ENCODE measurements at regions not wholly inside any gene's neighbourhood (a gene's known extent, or its start where the extent isn't known, plus 50 kb on each side); places are given as distances from the start of the nearest gene placed in this dataset.

- no peak for FAIRE-seq
- no peak for DNase-seq (ENCODE audit: insufficient read length, low spot score)
- no peak for TF ChIP-seq POLR2A (IDR thresholded peaks at IDR 0.05; ENCODE audit: low read depth, low read length)
These were observed 133.4 kb downstream of the ESM1 start for GRCh38 chr5:54852007-54852406.

- no peak for TF ChIP-seq POLR2A (IDR thresholded peaks at IDR 0.05; ENCODE audit: low read depth, low read length)
- no peak for DNase-seq (ENCODE audit: insufficient read length, low spot score)
- no peak for FAIRE-seq
These were observed 133.9 kb downstream of the ESM1 start for GRCh38 chr5:54851449-54851848.

GRCh38 chr5:54848581-54848980 is 136.8 kb downstream of the ESM1 start:
- FAIRE-seq = no peak
- TF ChIP-seq POLR2A (IDR thresholded peaks at IDR 0.05; ENCODE audit: low read depth, low read length) = no peak
- DNase-seq (ENCODE audit: insufficient read length, low spot score) = no peak

GRCh38 chr5:54845567-54845941 is 139.8 kb downstream of the ESM1 start:
- DNase-seq (ENCODE audit: insufficient read length, low spot score) (no peak), FAIRE-seq (peak; percentile 20)
- no peak for TF ChIP-seq POLR2A (IDR thresholded peaks at IDR 0.05; ENCODE audit: low read depth, low read length)

- DNase-seq (ENCODE audit: insufficient read length, low spot score) = no peak
- TF ChIP-seq POLR2A (IDR thresholded peaks at IDR 0.05; ENCODE audit: low read depth, low read length) = no peak
- FAIRE-seq = no peak
These were observed 140.4 kb downstream of the ESM1 start for GRCh38 chr5:54844905-54845566.

GRCh38 chr5:54844266-54844665 is 141.1 kb downstream of the ESM1 start:
- FAIRE-seq = no peak
- no peak for DNase-seq (ENCODE audit: insufficient read length, low spot score)
- TF ChIP-seq POLR2A (IDR thresholded peaks at IDR 0.05; ENCODE audit: low read depth, low read length) = no peak

GRCh38 chr5:54841481-54841880 is 143.9 kb downstream of the ESM1 start:
- TF ChIP-seq POLR2A (IDR thresholded peaks at IDR 0.05; ENCODE audit: low read depth, low read length) = no peak
- FAIRE-seq (no peak), DNase-seq (ENCODE audit: insufficient read length, low spot score) (no peak)

- FAIRE-seq (no peak), DNase-seq (ENCODE audit: insufficient read length, low spot score) (no peak)
- TF ChIP-seq POLR2A (IDR thresholded peaks at IDR 0.05; ENCODE audit: low read depth, low read length) = no peak
These were observed 146.6 kb downstream of the ESM1 start for GRCh38 chr5:54838843-54839242.

GRCh38 chr5:54837981-54838380 is 147.4 kb downstream of the ESM1 start:
- FAIRE-seq = no peak
- no peak for DNase-seq (ENCODE audit: insufficient read length, low spot score)
- no peak for TF ChIP-seq POLR2A (IDR thresholded peaks at IDR 0.05; ENCODE audit: low read depth, low read length)

- no peak for TF ChIP-seq POLR2A (IDR thresholded peaks at IDR 0.05; ENCODE audit: low read depth, low read length)
- DNase-seq (ENCODE audit: insufficient read length, low spot score) (no peak), FAIRE-seq (no peak)
These were observed 148.3 kb downstream of the ESM1 start for GRCh38 chr5:54837093-54837492.

GRCh38 chr5:54835647-54836046 is 149.7 kb downstream of the ESM1 start:
- DNase-seq (ENCODE audit: insufficient read length, low spot score) = no peak

GRCh38 chr5:54834121-54834842 is 151.1 kb downstream of the ESM1 start:
- no peak for TF ChIP-seq POLR2A (IDR thresholded peaks at IDR 0.05; ENCODE audit: low read depth, low read length)
- no peak for DNase-seq (ENCODE audit: insufficient read length, low spot score)
- FAIRE-seq = no peak

More at GRCh38 chr5:54835647-54836046, 149.7 kb downstream of the ESM1 start:
- FAIRE-seq = no peak
- TF ChIP-seq POLR2A (IDR thresholded peaks at IDR 0.05; ENCODE audit: low read depth, low read length) = no peak

GRCh38 chr5:54833590-54833989 is 151.8 kb downstream of the ESM1 start:
- FAIRE-seq (no peak), DNase-seq (ENCODE audit: insufficient read length, low spot score) (no peak)
- TF ChIP-seq POLR2A (IDR thresholded peaks at IDR 0.05; ENCODE audit: low read depth, low read length) = no peak

GRCh38 chr5:54832858-54833257 is 152.5 kb downstream of the ESM1 start:
- no peak for TF ChIP-seq POLR2A (IDR thresholded peaks at IDR 0.05; ENCODE audit: low read depth, low read length)
- DNase-seq (ENCODE audit: insufficient read length, low spot score) (no peak), FAIRE-seq (no peak)

- DNase-seq (ENCODE audit: insufficient read length, low spot score) = no peak
- no peak for TF ChIP-seq POLR2A (IDR thresholded peaks at IDR 0.05; ENCODE audit: low read depth, low read length)
- FAIRE-seq = no peak
These were observed 153.3 kb downstream of the ESM1 start for GRCh38 chr5:54832045-54832444.
